ENCODE measurements at regions not wholly inside any gene's neighbourhood (a gene's known extent, or its start where the extent isn't known, plus 50 kb on each side); places are given as distances from the start of the nearest gene placed in this dataset.

DNA sequence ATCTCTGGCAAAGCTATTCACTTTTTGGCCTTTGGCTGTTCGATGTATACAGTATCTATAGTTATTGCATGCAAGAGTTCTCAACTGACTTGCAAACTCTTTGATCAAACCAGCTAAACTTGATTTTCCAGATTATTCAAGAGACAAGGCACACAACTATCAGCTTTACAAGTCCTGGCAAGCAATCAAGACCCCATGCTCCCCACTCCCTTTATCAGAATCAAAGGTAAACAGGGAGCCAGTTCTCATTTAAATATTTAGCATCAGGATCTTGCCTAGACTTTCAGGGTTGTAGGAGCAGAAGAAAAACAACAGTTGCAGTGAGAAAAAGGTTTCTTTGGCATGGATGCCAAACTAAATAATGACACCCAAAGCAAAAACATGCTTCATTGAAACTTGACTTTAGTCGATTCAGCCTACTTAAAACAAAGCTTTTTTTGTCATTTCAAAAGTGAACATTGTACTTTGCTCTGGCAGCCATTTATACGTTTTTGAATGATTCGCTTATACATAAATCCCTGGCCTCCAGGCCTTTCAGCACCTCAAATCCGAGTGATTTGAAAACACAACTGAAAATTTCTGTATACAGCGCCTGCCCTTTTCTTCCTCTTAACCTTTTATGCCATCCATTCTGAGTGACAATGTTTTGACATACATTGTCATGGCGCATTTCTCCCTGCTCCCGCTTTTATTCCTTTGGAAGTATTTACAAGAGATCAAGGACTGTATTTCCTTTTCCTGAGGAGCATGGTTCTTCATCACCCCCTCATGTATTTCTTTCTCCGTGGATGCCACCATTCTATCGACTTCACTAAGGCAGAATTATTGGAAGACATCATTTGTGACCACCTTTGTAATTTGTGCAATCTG, 340.8 kb downstream of the KLF5 start:
- TF ChIP-seq POLR2AphosphoS5 (IDR thresholded peaks at IDR 0.05; ENCODE audit: borderline replicate concordance, low read depth, low read length) (no peak), EZH2 (IDR thresholded peaks at IDR 0.05) (no peak), FOXP2 (optimal IDR thresholded peaks at IDR 0.05; ENCODE audit: control extremely low read depth, extremely low read length, insufficient read depth) (no peak)

All from SK-N-MC (cell line).